CD4-positive, alpha-beta T cell (primary cell): ENCODE measurements at regions not wholly inside any gene's neighbourhood (a gene's known extent, or its start where the extent isn't known, plus 50 kb on each side); places are given as distances from the start of the nearest gene placed in this dataset.

Experiments used
- ATAC-seq: fragments of 200-7000 bp; cut with Tn5 transposase; one replicate; pipeline ENCODE4 v1.10.0; 2022; ENCODE audit warnings: mild to moderate bottlenecking; ENCODE audit not compliant: poor library complexity
- CTCF ChIA-PET: fragments of 350-600 bp; sonication (Branson Sonifier 250); formaldehyde crosslinking; loops from one replicate; lab custom pipeline; 2021; ENCODE audit warnings: antibody characterized with exemption, inconsistent platforms; lab: Charles Lee
- POLR2A ChIA-PET: fragments of 350-600 bp; sonication (Branson Sonifier 250); formaldehyde crosslinking; loops from one replicate; lab custom pipeline; 2021; ENCODE audit warnings: antibody characterized with exemption, inconsistent platforms; lab: Charles Lee
- DNase-seq, 14 experiments: peaks; one replicate each; pipeline ENCODE4 v3.0.0-alpha.2; 2013 to 2020; ENCODE audit warnings: mixed read lengths in 2 of 14
- H3K27ac ChIP-seq, 2 donors: one replicate each; pipeline versions ENCODE4 v1.5.1 to v1.7.0; 2013; ENCODE audit warnings: low read length in 2 of 2, low read depth in 1 of 2, mild to moderate bottlenecking in 1 of 2
- H3K27me3 ChIP-seq, 2 experiments: 1 replicate in 1 of 2; 2 replicates in 1 of 2; pipeline versions ENCODE4 v1.6.1 to v1.7.0; 2013; ENCODE audit warnings: low read length in 2 of 2, control low read depth in 1 of 2, mild to moderate bottlenecking in 1 of 2, moderate library complexity in 1 of 2; ENCODE audit not compliant: insufficient read depth in 2 of 2, control insufficient read depth in 1 of 2
- H3K36me3 ChIP-seq: one replicate; pipeline ENCODE4 v1.6.1; 2013; ENCODE audit warnings: low read length, control low read depth; ENCODE audit not compliant: insufficient read depth
- H3K4me1 ChIP-seq: one replicate; pipeline ENCODE4 v1.6.1; 2013; ENCODE audit warnings: low read length, control low read depth; ENCODE audit not compliant: insufficient read depth
- H3K4me3 ChIP-seq: one replicate; pipeline ENCODE4 v1.5.1; 2013; ENCODE audit warnings: mild to moderate bottlenecking, low read length, moderate library complexity
- H3K9me3 ChIP-seq, 2 experiments: 1 replicate in 1 of 2; 2 replicates in 1 of 2; pipeline versions ENCODE4 v1.6.1 to v1.7.0; 2013; ENCODE audit warnings: low read length in 2 of 2, mild to moderate bottlenecking in 2 of 2, control low read depth in 1 of 2, moderate library complexity in 1 of 2; ENCODE audit not compliant: control insufficient read depth in 1 of 2, insufficient read depth in 1 of 2
- H3K27ac Mint-ChIP-seq: one replicate; pipeline ENCODE4 v1.8.0; 2020; ENCODE audit warnings: mixed read lengths
- H3K27me3 Mint-ChIP-seq: one replicate; pipeline ENCODE4 v1.8.0; 2021; ENCODE audit warnings: mixed read lengths
- H3K36me3 Mint-ChIP-seq: one replicate; pipeline ENCODE4 v1.8.0; 2021; ENCODE audit warnings: low read depth, mixed read lengths
- H3K4me1 Mint-ChIP-seq: one replicate; pipeline ENCODE4 v1.8.0; 2021; ENCODE audit warnings: low read depth, mixed read lengths
- H3K4me3 Mint-ChIP-seq: one replicate; pipeline ENCODE4 v1.8.0; 2020; ENCODE audit warnings: mild to moderate bottlenecking, mixed read lengths
- H3K9me3 Mint-ChIP-seq: one replicate; pipeline ENCODE4 v1.8.0; 2020; ENCODE audit warnings: mixed read lengths
- CTCF ChIP-seq: fragments of 200-600 bp; IDR thresholded peaks from one replicate; pipeline ENCODE4 v1.8.0; 2022; ENCODE audit warnings: antibody characterized with exemption, mild to moderate bottlenecking
- intact Hi-C, 2 experiments: fragments of 100-400 bp; cut with DNase I in 1 of 2; cut with micrococcal nuclease in 1 of 2; formaldehyde crosslinking; loops; one replicate each; pipeline versions ENCODE4 v1.15.1 to v1.9.0; 2023 to 2025; cut with DNase I, micrococcal nuclease

- H3K4me3 Mint-ChIP-seq = no peak overlapping the region
- H3K36me3 ChIP-seq = no peaks in the 10 kb centered on the region
- H3K27me3 ChIP-seq = no peaks in the 10 kb centered on the region
- POLR2A ChIA-PET = no interaction called here
- DNase-seq (no peak), ATAC-seq (no peak)
- H3K27ac Mint-ChIP-seq = no peak overlapping the region
- H3K4me1 Mint-ChIP-seq = no peaks in the 10 kb centered on the region
- intact Hi-C loops = no loop called here
- no peaks in the 10 kb centered on the region for H3K36me3 Mint-ChIP-seq
- H3K4me1 ChIP-seq = no peaks in the 10 kb centered on the region
- no peaks in the 10 kb centered on the region for H3K27me3 Mint-ChIP-seq
- TF ChIP-seq CTCF = no peak
- H3K4me3 ChIP-seq = no peak overlapping the region
- CTCF ChIA-PET = no interaction called here
- peaks cover 4% of the 10 kb centered on the region for H3K9me3 Mint-ChIP-seq
- no peak overlapping the region for H3K27ac ChIP-seq
- H3K9me3 ChIP-seq = peaks cover 14 to 23% of the 10 kb centered on the region in 2 experiments
These were observed 622.1 kb downstream of the MAT2B start for GRCh38 chr5:164127527-164127926.

DNA sequence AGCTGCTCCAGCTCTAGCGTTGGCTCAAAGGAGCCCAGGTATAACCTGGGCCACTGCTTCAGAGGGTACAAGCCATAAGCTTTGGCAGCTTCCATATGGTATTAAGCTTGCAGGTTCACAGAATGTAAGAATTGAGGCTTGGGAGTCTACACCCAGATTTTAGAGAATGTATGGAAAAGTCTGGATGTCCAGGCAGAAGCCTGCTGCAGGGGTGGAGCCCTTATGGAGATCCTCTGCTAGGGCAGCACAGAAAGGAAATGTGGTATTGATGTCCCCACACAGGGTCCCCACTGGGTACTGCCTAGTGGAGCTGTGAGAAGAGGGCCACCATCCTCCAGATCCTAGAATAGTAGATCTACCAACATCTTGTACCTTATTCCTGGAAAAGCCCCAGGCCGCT lies 626.9 kb downstream of the MAT2B start:
- Mint-ChIP-seq H3K4me3 (no peak overlapping the region), H3K36me3 (no peaks in the 10 kb centered on the region), H3K27ac (no peak overlapping the region), H3K9me3 (peaks cover 5% of the 10 kb centered on the region), H3K27me3 (no peaks in the 10 kb centered on the region), H3K4me1 (no peaks in the 10 kb centered on the region)
- ChIA-PET POLR2A (no interaction called here), CTCF (no interaction called here)
- Histone ChIP-seq H3K4me1 (no peaks in the 10 kb centered on the region), H3K4me3 (no peak overlapping the region), H3K27ac (no peak overlapping the region), H3K27me3 (no peaks in the 10 kb centered on the region), H3K9me3 (peaks cover 16 to 23% of the 10 kb centered on the region in 2 experiments), H3K36me3 (no peaks in the 10 kb centered on the region)
- no peak for ATAC-seq
- no peak for TF ChIP-seq CTCF
- DNase-seq = no peak
- intact Hi-C loops = no loop called here

- no peaks in the 10 kb centered on the region for H3K36me3 ChIP-seq
- no peak for TF ChIP-seq CTCF
- Mint-ChIP-seq H3K4me3 (no peak overlapping the region), H3K9me3 (peaks cover 2% of the 10 kb centered on the region), H3K27me3 (no peaks in the 10 kb centered on the region), H3K27ac (no peak overlapping the region), H3K36me3 (no peaks in the 10 kb centered on the region), H3K4me1 (no peaks in the 10 kb centered on the region)
- H3K4me3 ChIP-seq = no peak overlapping the region
- H3K27me3 ChIP-seq = no peaks in the 10 kb centered on the region
- intact Hi-C loops = no loop called here
- H3K9me3 ChIP-seq = peaks cover 7 to 10% of the 10 kb centered on the region in 2 experiments
- ATAC-seq = no peak
- no peak overlapping the region for H3K27ac ChIP-seq
- POLR2A ChIA-PET = no interaction called here
- DNase-seq = no peak
- CTCF ChIA-PET = no interaction called here
- no peaks in the 10 kb centered on the region for H3K4me1 ChIP-seq
These were observed 631.7 kb downstream of the MAT2B start for GRCh38 chr5:164137095-164137494.
